Mammary epithelial cell (primary cell): ENCODE measurements at regions not wholly inside any gene's neighbourhood (a gene's known extent, or its start where the extent isn't known, plus 50 kb on each side); places are given as distances from the start of the nearest gene placed in this dataset.

ENCODE experiments used
- CTCF ChIP-seq, 2 donors: IDR thresholded peaks in 1 of 2; conservative IDR thresholded peaks in 1 of 2; 2 replicates each; pipeline ENCODE4 v1.5.1; 2011 to 2012; ENCODE audit warnings: inconsistent platforms in 2 of 2, low read length in 2 of 2, mild to moderate bottlenecking in 2 of 2, control low read depth in 1 of 2, low read depth in 1 of 2; ENCODE audit not compliant: insufficient read depth in 1 of 2; ENCODE audit errors: extremely low read depth in 1 of 2
- EZH2 ChIP-seq: IDR thresholded peaks from 2 replicates; pipeline ENCODE4 v1.6.1; 2012; ENCODE audit warnings: low read length, inconsistent platforms, borderline replicate concordance

- TF ChIP-seq CTCF (conservative IDR thresholded peaks at IDR 0.05 in 1 of 2, IDR thresholded peaks at IDR 0.05 in 1 of 2; ENCODE audit: extremely low read depth in 1 of 2, insufficient read depth in 1 of 2, low read depth in 1 of 2, low read length in 2 of 2) (no peak), EZH2 (no peak)
These were observed 369.4 kb upstream of the B3GALT2 start for GRCh38 chr1:193555662-193556441.
